Embryonic facial prominence (tissue), 1 donor: ENCODE measurements at regions not wholly inside any gene's neighbourhood (a gene's known extent, or its start where the extent isn't known, plus 50 kb on each side); places are given as distances from the start of the nearest gene placed in this dataset.
"Not testable (repeated sequence)": the region's sequence is repeated elsewhere in the genome, so short reads cannot be mapped to it uniquely, and the experiment has no call there.

ENCODE experiments used
- DNase-seq: peaks from one replicate; pipeline ENCODE4 v3.0.0-alpha.2; 2016; ENCODE audit errors: extremely low spot score

GRCh38 chr14:87312169-87312893, 680.7 kb downstream of the GALC start:
- no peak for DNase-seq

GRCh38 chr14:87309557-87309956, 683.4 kb downstream of the GALC start:
- no peak for DNase-seq

DNA sequence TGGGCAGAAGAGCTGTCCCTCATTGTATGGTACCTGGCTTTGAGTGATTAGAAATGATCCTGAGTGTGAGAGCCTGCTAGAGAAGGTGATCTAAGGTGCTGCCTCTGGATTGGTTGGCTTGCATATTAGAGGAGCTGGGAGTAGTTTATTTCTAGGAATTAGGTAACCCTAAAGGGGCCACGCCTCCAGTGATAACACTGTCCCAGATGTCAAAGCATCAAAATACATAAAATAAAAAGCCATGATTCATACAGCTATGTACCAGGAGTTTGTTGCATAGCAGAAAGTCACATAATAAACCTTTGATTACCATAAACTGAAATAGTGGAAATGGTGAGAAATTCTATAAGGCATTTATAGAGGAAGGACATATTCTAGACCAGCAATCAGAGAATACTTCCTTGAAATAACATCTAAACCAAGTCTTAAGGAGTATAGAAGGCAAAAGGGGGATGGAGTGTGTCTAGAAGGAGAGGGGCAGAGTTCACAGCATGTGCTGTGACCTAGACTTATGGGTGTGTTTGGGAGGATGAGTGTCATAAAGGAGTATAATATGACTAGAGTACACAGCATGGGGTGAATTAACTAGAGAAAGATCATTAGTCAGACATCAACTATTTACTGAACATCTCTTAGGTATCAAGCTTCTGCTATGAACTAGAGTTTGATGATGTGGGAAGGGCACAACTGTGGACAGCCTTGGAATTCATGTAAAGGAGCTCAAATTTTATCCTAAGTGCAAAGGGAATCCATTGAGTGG, 686.4 kb downstream of the GALC start:
- DNase-seq = no peak

GRCh38 chr14:87305345-87305744, 687.6 kb downstream of the GALC start:
- DNase-seq = no peak

DNA sequence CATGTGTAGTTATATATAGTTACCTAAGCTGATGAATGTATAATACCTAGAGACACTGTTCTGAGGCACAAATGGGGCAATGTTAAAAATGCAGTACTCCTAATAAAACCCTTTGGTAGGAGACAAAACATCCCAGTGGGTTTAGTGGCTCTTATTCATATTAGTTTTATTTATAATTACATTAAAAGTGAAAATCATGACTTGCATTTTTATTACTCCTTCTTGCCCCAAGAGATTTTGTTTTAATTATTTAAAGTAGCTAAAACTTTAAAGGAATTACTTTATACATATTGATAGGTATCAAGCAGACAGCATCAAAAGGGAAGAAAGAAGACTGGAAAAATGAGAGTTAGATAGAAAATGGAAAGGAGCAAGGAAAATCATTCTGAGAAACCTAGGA, 688.6 kb downstream of the GALC start:
- DNase-seq = no peak

DNA sequence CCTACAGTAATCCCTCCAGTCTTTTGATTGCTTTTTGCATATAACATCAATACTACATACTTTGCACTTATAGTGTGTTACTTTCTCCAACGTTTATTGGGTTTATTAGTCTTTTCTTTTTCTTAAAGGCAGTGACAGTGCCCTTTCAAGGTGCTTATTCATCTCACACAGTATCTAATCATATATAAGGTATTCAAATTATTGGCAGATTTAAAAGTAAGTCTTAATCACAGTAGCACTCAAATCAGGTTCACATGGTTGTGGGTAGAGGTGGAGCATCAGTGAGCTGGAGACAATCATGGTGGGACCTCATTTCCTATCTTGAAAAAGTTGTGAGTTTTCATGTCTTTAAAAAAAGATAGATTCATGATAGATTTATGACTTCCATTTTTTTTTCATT, 706.2 kb downstream of the GALC start:
- DNase-seq = no peak

GRCh38 chr14:87286191-87286590, 706.8 kb downstream of the GALC start:
- DNase-seq = no peak

DNA sequence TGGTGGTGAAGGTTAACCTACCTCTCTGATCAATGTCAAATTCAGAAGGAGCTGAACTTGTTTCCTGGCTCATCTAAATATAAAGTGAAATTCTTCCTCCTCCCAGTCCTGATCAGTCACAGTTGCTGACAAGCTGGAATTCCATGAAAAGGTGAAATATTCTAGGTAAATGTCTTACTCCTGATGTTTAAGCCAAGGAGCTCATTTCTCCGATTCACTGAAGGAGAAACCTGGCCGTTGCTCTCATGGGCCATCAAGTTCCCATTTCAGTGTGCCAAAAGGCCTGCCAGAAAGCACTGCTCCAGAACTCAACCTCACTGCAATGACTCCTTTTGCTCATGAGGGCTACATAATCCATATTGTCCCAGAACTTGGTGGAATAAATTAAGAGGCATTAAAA, 707.5 kb downstream of the GALC start:
- DNase-seq = no peak

DNA sequence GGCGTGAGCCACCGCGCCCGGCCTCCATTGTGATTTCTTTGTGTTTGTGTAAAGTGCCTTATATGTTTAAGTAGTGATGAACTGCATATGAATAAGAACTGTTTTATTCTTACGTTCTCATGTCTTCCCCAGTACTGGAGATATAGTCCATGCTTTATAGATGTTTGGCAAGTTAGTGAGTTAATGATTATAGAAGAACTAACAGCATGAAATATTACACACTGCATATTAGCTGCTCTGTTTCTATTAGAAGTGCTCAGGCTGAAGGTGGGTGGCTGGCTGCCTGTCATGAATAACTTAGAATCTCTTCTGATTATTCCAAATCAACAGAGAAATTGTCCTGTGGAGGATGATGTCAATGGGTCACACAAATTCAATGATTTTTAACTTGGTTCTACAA, 709.4 kb downstream of the GALC start:
- no peak for DNase-seq

GRCh38 chr14:87282266-87282665, 710.7 kb downstream of the GALC start:
- DNase-seq = no peak

- no peak for DNase-seq
These were observed 714.6 kb downstream of the GALC start for GRCh38 chr14:87278415-87278814.

GRCh38 chr14:87271331-87271730, 721.7 kb downstream of the GALC start:
- no peak for DNase-seq

- no peak for DNase-seq
These were observed 724.0 kb downstream of the GALC start for GRCh38 chr14:87268997-87269396.

- no peak for DNase-seq
These were observed 728.2 kb downstream of the GALC start for GRCh38 chr14:87264796-87265195.

GRCh38 chr14:87264272-87264785, 728.7 kb downstream of the GALC start:
- no peak for DNase-seq

DNA sequence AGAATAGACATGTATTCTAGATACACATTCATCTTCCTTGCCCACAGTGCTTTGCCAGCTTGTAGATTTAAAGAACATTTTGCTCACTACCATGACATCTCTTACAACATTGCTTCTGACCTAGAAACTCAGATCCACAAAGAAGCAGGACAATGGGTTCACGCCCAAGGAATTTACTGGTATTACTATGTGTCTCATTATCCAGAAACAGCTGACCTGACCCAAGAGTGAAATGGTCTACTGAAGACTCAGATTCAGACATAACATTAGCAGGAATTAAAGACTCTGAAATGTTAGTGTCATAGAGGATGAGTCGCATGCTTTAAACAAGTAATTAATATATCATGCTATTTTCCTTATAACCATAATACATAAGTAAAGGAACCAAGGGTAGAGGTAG, 731.4 kb downstream of the GALC start:
- DNase-seq = no peak

DNA sequence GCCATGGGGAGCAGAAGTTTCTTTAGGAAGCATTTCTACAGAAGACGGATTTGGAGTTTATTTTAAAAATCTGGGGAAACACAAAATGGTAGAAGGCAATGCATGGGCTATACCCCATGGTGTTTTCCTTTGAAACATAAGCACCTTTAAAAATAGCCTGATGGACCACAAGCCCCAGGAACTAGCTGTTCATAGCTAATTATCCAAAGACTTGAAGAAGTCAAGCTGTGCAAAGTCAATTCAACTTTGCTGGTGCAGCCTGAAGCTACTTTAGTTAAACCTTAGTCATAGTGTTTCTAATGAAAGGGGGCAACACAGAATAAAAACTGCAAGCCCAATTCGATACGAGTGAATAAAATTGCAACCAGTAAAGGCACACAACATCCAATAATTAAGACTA, 732.5 kb downstream of the GALC start:
- no peak for DNase-seq

DNA sequence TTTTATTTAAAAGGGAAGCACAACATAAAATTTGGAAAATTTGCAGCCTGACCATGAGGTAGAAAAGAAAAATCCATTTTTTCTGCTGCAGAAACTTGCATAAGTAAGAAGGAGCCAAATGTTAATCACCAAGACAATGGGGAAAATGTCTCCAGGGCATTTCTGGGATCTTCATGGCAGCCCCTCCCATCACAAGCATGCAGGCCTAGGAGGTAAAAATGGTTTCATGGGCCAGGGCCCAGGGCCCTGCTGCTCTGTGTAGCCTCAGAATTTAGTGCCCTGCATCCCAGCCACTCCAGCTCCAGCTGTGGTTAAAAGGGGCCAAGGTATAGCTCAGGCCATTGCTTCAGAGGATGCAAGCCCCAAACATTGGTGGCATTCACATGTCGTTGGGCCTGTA, 735.6 kb downstream of the GALC start:
- DNase-seq = no peak

DNA sequence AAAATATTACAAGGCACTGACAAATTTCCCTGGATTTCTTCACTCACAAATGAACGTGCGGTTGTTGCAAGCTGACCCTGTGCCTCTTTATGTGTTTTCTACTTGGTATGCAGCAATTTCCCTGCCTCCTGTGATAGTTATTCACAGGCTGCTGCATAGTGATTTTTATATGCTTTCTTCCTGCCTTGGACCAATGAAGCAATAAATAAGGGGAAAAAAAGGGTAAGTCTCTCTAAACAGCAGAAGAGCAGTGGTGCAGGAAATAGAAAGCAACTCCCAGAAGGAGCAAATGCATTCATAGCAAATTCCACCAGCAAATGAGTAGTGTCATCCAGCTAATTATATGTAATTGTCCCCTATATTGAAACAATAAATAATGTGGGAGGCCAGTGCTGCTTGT, 737.9 kb downstream of the GALC start:
- no peak for DNase-seq

DNA sequence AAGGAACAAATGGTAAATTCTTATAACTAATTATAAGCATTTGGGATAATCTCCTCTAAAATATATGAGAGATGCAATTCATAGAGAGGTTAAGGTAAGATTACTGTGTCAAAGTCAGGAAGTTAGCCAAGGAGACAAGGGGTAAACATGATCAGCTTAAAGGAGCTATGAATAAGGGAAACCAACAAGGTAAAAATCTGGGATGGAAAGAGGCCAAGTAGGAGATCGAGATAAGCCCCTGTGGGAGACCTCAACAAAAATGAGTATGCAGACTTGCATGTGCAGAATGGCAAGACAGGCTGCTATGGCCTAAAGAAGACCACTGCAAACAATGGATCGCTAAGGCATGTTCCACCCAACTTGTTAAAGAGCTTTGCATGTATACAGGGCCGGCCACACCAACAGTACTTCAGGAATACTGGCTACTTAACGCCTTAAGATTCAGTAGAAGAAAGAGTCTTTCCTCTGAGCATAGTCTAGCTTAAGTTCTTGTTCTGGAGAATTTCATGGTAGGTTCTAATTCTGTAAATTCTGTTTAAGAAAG, 738.6 kb downstream of the GALC start:
- DNase-seq = no peak

DNA sequence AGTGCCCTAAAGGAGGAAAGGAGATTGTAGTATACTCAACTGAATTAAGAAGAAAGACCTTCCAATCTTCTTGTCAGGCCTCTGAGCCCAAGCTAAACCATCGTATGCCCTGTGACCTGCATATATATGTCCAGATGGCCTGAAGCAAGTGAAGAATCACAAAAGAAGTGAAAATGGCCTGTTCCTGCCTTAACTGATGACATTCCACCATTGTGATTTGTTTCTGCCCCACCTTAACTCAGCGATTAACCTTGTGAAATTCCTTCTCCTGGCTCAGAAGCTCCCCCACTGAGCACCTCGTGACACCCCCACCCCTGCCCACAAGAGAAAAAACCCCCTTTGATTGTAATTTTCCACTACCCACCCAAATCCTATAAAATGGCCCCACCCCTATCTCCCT, 739.2 kb downstream of the GALC start:
- DNase-seq = not testable (repeated sequence)

DNA sequence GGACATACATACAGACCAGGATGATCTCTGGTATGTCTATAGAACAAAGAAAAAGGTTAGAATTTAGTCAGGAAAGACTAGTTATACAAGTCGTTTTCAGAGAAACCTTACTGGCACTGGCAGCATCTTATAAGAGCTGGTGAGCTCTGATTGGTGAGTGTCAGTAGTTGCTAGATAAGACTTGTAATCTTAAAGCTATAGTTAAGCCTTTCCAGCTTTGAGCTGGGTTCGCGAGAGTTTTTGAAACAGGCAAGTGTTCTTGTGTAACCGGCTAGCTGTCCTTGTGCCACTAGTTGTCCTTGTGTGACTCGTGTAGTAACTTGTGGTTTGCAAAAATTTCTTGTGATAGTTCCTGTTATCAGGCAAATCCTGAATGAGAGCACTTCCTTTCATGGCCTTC, 740.9 kb downstream of the GALC start:
- DNase-seq = no peak

GRCh38 chr14:87251011-87251410, 742.0 kb downstream of the GALC start:
- DNase-seq = no peak
